ENCODE measurements at regions not wholly inside any gene's neighbourhood (a gene's known extent, or its start where the extent isn't known, plus 50 kb on each side); places are given as distances from the start of the nearest gene placed in this dataset.

- TF ChIP-seq REST (IDR thresholded peaks at IDR 0.05; ENCODE audit: insufficient replicate concordance, low read depth) (no peak), CTCF (IDR thresholded peaks at IDR 0.05; ENCODE audit: insufficient read depth, low read length) (no peak), SPI1 (IDR thresholded peaks at IDR 0.05; ENCODE audit: borderline replicate concordance, low read depth) (no peak), POLR2AphosphoS5 (IDR thresholded peaks at IDR 0.05; ENCODE audit: low read depth) (no peak), GABPA (IDR thresholded peaks at IDR 0.05; ENCODE audit: low read depth) (no peak)
- no peaks in the 10 kb centered on the region for H3K27me3 ChIP-seq (ENCODE audit: insufficient read depth, poor library complexity, severe bottlenecking)
- H3K4me3 ChIP-seq (replicated peaks; ENCODE audit: insufficient read depth, low read length), result no peak overlapping the region
- no peak for DNase-seq (ENCODE audit: low read depth in 1 of 2, low spot score in 1 of 2)
- H3K27ac ChIP-seq (replicated peaks), result no peak overlapping the region
These were observed 95.6 kb upstream of the RAB3GAP2 start for GRCh38 chr1:220367833-220368232.

GRCh38 chr1:220366269-220366668 lies 94.0 kb upstream of the RAB3GAP2 start:
- Histone ChIP-seq H3K27ac (replicated peaks) (no peak overlapping the region), H3K27me3 (ENCODE audit: insufficient read depth, poor library complexity, severe bottlenecking) (no peaks in the 10 kb centered on the region), H3K4me3 (replicated peaks; ENCODE audit: insufficient read depth, low read length) (no peak overlapping the region)
- TF ChIP-seq CTCF (IDR thresholded peaks at IDR 0.05; ENCODE audit: insufficient read depth, low read length) (no peak), REST (IDR thresholded peaks at IDR 0.05; ENCODE audit: insufficient replicate concordance, low read depth) (no peak), POLR2AphosphoS5 (IDR thresholded peaks at IDR 0.05; ENCODE audit: low read depth) (no peak), GABPA (IDR thresholded peaks at IDR 0.05; ENCODE audit: low read depth) (no peak), SPI1 (IDR thresholded peaks at IDR 0.05; ENCODE audit: borderline replicate concordance, low read depth) (no peak)
- no peak for DNase-seq (ENCODE audit: low read depth in 1 of 2, low spot score in 1 of 2)

- H3K27me3 ChIP-seq (ENCODE audit: insufficient read depth, poor library complexity, severe bottlenecking), result no peaks in the 10 kb centered on the region
- H3K27ac ChIP-seq (replicated peaks), result no peak overlapping the region
- no peak for DNase-seq (ENCODE audit: low read depth in 1 of 2, low spot score in 1 of 2)
- no peak overlapping the region for H3K4me3 ChIP-seq (replicated peaks; ENCODE audit: insufficient read depth, low read length)
- TF ChIP-seq SPI1 (IDR thresholded peaks at IDR 0.05; ENCODE audit: borderline replicate concordance, low read depth) (no peak), CTCF (IDR thresholded peaks at IDR 0.05; ENCODE audit: insufficient read depth, low read length) (no peak), REST (IDR thresholded peaks at IDR 0.05; ENCODE audit: insufficient replicate concordance, low read depth) (no peak), POLR2AphosphoS5 (IDR thresholded peaks at IDR 0.05; ENCODE audit: low read depth) (no peak), GABPA (IDR thresholded peaks at IDR 0.05; ENCODE audit: low read depth) (no peak)
These were observed 91.1 kb upstream of the RAB3GAP2 start for GRCh38 chr1:220363196-220363837.
